EL (cell line): ENCODE measurements at regions not wholly inside any gene's neighbourhood (a gene's known extent, or its start where the extent isn't known, plus 50 kb on each side); places are given as distances from the start of the nearest gene placed in this dataset.

Source experiments
- DNase-seq: peaks from one replicate; pipeline ENCODE4 v3.0.0-alpha.2; 2016

GRCh38 chr15:95541301-95541700 is 789.2 kb upstream of the NR2F2 start:
- DNase-seq, result no peak

GRCh38 chr15:95549168-95549738 is 781.2 kb upstream of the NR2F2 start:
- peak; percentile 31 for DNase-seq

GRCh38 chr15:95550702-95551101 is 779.8 kb upstream of the NR2F2 start:
- no peak for DNase-seq

GRCh38 chr15:95556225-95556624 is 774.3 kb upstream of the NR2F2 start:
- DNase-seq, result no peak

GRCh38 chr15:95556866-95557225 is 773.7 kb upstream of the NR2F2 start:
- peak; percentile 25 for DNase-seq

GRCh38 chr15:95557226-95558046 is 773.1 kb upstream of the NR2F2 start:
- peak; percentile 93 for DNase-seq

GRCh38 chr15:95558131-95558530 is 772.4 kb upstream of the NR2F2 start:
- peak; percentile 17 for DNase-seq

- DNase-seq, result peak; percentile 4
These were observed 771.6 kb upstream of the NR2F2 start for GRCh38 chr15:95558916-95559315.

- peak; percentile 94 for DNase-seq
These were observed 770.6 kb upstream of the NR2F2 start for GRCh38 chr15:95559875-95560394.

GRCh38 chr15:95561463-95561862 is 769.0 kb upstream of the NR2F2 start:
- peak; percentile 6 for DNase-seq

- DNase-seq, result no peak
These were observed 766.9 kb upstream of the NR2F2 start for GRCh38 chr15:95563634-95564033.

- DNase-seq, result no peak
These were observed 765.4 kb upstream of the NR2F2 start for GRCh38 chr15:95565016-95565600.

- DNase-seq, result no peak
These were observed 764.8 kb upstream of the NR2F2 start for GRCh38 chr15:95565690-95566089.

GRCh38 chr15:95567686-95568085 is 762.8 kb upstream of the NR2F2 start:
- DNase-seq, result peak; percentile 62

- DNase-seq, result no peak
These were observed 756.4 kb upstream of the NR2F2 start for GRCh38 chr15:95574053-95574452.

GRCh38 chr15:95577927-95578326 is 752.6 kb upstream of the NR2F2 start:
- DNase-seq, result no peak

GRCh38 chr15:95580121-95580520 is 750.4 kb upstream of the NR2F2 start:
- DNase-seq, result no peak

- no peak for DNase-seq
These were observed 748.9 kb upstream of the NR2F2 start for GRCh38 chr15:95581595-95581994.

- DNase-seq, result no peak
These were observed 746.4 kb upstream of the NR2F2 start for GRCh38 chr15:95584088-95584487.

GRCh38 chr15:95588056-95588455 is 742.4 kb upstream of the NR2F2 start:
- DNase-seq, result no peak

- DNase-seq, result no peak
These were observed 739.9 kb upstream of the NR2F2 start for GRCh38 chr15:95590533-95591044.

GRCh38 chr15:95591270-95591669 is 739.2 kb upstream of the NR2F2 start:
- DNase-seq, result no peak

- DNase-seq, result no peak
These were observed 738.6 kb upstream of the NR2F2 start for GRCh38 chr15:95591886-95592285.

GRCh38 chr15:95594496-95594895 is 736.0 kb upstream of the NR2F2 start:
- no peak for DNase-seq
